ENCODE measurements at regions not wholly inside any gene's neighbourhood (a gene's known extent, or its start where the extent isn't known, plus 50 kb on each side); places are given as distances from the start of the nearest gene placed in this dataset.

- Histone ChIP-seq H3K9me3 (no peaks in the 10 kb centered on the region), H3K4me3 (no peak overlapping the region), H3K36me3 (no peaks in the 10 kb centered on the region), H3K27me3 (no peaks in the 10 kb centered on the region), H3K27ac (no peak overlapping the region), H3K4me1 (no peaks in the 10 kb centered on the region)
- intact Hi-C loops (cut with DNase I; ENCODE audit: low total_unique reads) = no loop called here
- DNase-seq = no peak
- no peak for TF ChIP-seq CTCF (IDR thresholded peaks at IDR 0.05)
- TF ChIP-seq POLR2A (IDR thresholded peaks at IDR 0.05) = no peak
Measured at GRCh38 chr2:144798034-144798433, 278.1 kb upstream of the ZEB2 start.

- H3K27me3 ChIP-seq = no peaks in the 10 kb centered on the region
- H3K4me1 ChIP-seq = no peaks in the 10 kb centered on the region
- peak overlapping the region; percentile 46 to 47 for H3K27ac ChIP-seq
- no peak for DNase-seq
- H3K36me3 ChIP-seq = no peaks in the 10 kb centered on the region
- peak overlapping the region in 1 of 2 donors; percentile 6 for H3K4me3 ChIP-seq
- no peaks in the 10 kb centered on the region for H3K9me3 ChIP-seq
- intact Hi-C loops (cut with DNase I; ENCODE audit: low total_unique reads) = no loop called here
- TF ChIP-seq CTCF (IDR thresholded peaks at IDR 0.05) (no peak), POLR2A (IDR thresholded peaks at IDR 0.05) (no peak)
Measured at GRCh38 chr2:144796936-144797335, 277.0 kb upstream of the ZEB2 start.

- Histone ChIP-seq H3K27ac (peak overlapping the region in 1 of 2 donors; percentile 46), H3K27me3 (no peaks in the 10 kb centered on the region), H3K9me3 (no peaks in the 10 kb centered on the region), H3K4me1 (no peaks in the 10 kb centered on the region), H3K4me3 (no peak overlapping the region), H3K36me3 (no peaks in the 10 kb centered on the region)
- TF ChIP-seq CTCF (IDR thresholded peaks at IDR 0.05) (no peak), POLR2A (IDR thresholded peaks at IDR 0.05) (no peak)
- no peak for DNase-seq
- intact Hi-C loops (cut with DNase I; ENCODE audit: low total_unique reads) = no loop called here
Measured at GRCh38 chr2:144796164-144796563, 276.2 kb upstream of the ZEB2 start.

- H3K4me1 ChIP-seq = no peaks in the 10 kb centered on the region
Measured at GRCh38 chr2:144785253-144785652, 265.3 kb upstream of the ZEB2 start.

GRCh38 chr2:144780983-144781382 lies 261.1 kb upstream of the ZEB2 start:
- no peak for DNase-seq
- H3K9me3 ChIP-seq = no peaks in the 10 kb centered on the region
- TF ChIP-seq POLR2A (IDR thresholded peaks at IDR 0.05) (no peak), CTCF (IDR thresholded peaks at IDR 0.05) (no peak)
- intact Hi-C loops (cut with DNase I; ENCODE audit: low total_unique reads) = no loop called here
- no peaks in the 10 kb centered on the region for H3K36me3 ChIP-seq
- H3K4me3 ChIP-seq = no peak overlapping the region
- no peak overlapping the region for H3K27ac ChIP-seq
- no peaks in the 10 kb centered on the region for H3K27me3 ChIP-seq
- H3K4me1 ChIP-seq = no peaks in the 10 kb centered on the region

More at GRCh38 chr2:144785253-144785652, 265.3 kb upstream of the ZEB2 start:
- Histone ChIP-seq H3K4me3 (no peak overlapping the region), H3K27me3 (no peaks in the 10 kb centered on the region), H3K36me3 (no peaks in the 10 kb centered on the region), H3K27ac (no peak overlapping the region), H3K9me3 (no peaks in the 10 kb centered on the region)
- TF ChIP-seq POLR2A (IDR thresholded peaks at IDR 0.05) (no peak), CTCF (IDR thresholded peaks at IDR 0.05) (no peak)
- no peak for DNase-seq
- intact Hi-C loops (cut with DNase I; ENCODE audit: low total_unique reads) = no loop called here

Measured in uterus (tissue), 3 donors.